NCI-H2107 treated with DMSO at 0.1 percent for 48 hours (cell line): ENCODE measurements at regions not wholly inside any gene's neighbourhood (a gene's known extent, or its start where the extent isn't known, plus 50 kb on each side); places are given as distances from the start of the nearest gene placed in this dataset.
"Not testable (repeated sequence)": the region's sequence is repeated elsewhere in the genome, so short reads cannot be mapped to it uniquely, and the experiment has no call there.

ENCODE experiments used
- DNase-seq: peaks from one replicate; lab custom pipeline; 2025; ENCODE audit not compliant: unreplicated experiment; lab: John Stamatoyannopoulos, UW

DNA sequence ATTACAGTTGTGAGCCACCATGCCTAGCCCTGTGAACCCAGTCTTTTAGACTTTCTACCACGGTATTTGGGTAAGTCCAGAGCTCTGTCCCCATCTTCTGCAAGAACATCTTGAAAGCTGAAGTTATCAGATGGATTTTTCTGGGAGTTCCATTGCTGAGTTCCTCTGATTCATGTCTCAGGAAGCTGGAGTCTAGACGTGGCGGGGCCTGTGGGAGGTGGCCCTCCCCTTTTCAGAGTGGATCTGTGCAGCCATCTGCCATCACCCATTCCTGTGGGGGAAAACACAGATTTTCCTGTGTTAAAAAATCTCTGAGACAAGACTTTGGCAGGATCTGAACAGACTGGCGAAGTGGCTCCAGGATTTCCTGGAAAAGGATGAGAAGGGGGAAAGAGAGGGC is 234.3 kb downstream of the NPIPA7 start:
- not testable (repeated sequence) for DNase-seq

- DNase-seq = not testable (repeated sequence)
These were observed 235.5 kb downstream of the NPIPA7 start for GRCh38 chr16:16614484-16614883.

- DNase-seq = not testable (repeated sequence)
These were observed 240.1 kb downstream of the NPIPA7 start for GRCh38 chr16:16618963-16619465.

GRCh38 chr16:16624367-16624766 is 245.4 kb downstream of the NPIPA7 start:
- DNase-seq = not testable (repeated sequence)

DNA sequence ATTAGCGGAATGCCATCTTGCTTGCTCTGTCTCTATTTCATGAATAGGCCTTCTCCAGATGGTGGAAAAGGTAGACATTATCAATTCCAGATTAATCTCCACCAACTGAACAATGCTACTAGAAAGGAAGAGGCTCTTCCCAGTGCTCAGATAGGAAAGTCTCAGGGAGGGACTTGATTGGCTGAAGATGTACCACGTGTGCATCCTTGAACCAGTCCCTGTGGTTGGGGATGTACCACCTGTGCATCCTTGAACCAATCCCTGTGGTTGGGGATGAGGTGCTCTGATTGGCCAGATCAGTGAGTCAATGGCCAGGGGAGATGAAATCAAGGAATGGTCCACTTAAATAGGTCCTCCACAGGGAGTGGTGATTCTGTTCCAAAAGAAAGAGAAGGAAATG is 246.2 kb downstream of the NPIPA7 start:
- DNase-seq = not testable (repeated sequence)

DNA sequence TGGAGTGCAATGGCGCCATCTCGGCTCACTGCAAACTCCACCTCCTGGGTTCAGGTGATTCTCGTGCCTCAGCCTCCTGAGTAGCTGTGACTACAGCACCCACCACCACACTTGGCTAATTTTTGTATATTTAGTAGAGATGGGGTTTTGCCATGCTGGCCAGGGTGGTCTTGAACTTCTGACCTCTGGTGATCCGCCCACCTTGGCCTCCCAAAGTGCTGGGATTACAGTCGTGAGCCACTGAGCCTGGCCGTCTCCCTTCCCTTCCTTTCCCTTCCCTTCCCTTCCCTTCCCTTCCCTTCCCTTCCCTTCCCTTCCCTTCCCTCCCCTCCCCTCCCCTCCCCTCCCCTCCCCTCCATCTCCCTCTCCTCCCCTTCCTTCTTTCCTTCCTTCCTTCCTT is 248.9 kb downstream of the NPIPA7 start:
- DNase-seq = not testable (repeated sequence)

GRCh38 chr16:16638231-16638630 is 259.3 kb downstream of the NPIPA7 start:
- not testable (repeated sequence) for DNase-seq

DNA sequence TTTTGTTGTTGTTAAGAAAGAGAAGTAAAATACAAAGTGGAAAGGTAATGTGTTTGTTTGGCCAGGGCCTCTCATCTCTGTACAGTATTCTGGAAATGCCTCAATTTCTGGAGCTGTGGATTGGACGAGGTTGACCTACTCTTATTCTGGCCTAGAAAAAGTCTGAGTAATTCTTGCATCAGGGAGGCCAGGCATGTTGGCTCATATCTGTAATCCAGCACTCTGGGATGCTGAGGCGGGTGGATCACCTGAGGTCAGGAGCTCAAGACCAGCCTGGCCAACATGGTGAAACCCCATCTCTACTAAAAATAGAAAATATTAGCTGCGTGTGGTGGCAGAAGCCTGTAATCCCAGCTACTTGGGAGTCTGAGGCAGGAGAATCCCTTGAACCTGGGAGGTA is 259.8 kb downstream of the NPIPA7 start:
- DNase-seq = not testable (repeated sequence)

DNA sequence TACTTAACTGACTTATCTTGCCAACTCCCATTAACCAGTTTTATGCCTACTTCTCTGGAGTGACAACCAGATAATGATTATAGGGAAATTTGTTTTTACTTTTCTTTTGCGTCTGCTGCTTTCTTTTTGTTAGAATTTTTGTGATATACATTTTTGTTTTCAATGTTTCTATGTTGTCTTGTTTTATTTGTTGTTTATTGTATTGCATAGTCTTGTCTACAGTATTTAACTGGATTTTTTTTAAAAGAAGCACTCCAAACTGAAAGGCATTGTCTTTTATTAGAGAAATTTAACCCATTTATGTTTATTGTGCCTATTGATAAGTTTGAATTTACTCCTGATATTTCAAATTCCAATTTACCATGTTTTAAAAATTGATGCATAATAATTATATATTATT is 264.9 kb downstream of the NPIPA7 start:
- not testable (repeated sequence) for DNase-seq

- not testable (repeated sequence) for DNase-seq
These were observed 269.1 kb downstream of the NPIPA7 start for GRCh38 chr16:16648002-16648401.

DNA sequence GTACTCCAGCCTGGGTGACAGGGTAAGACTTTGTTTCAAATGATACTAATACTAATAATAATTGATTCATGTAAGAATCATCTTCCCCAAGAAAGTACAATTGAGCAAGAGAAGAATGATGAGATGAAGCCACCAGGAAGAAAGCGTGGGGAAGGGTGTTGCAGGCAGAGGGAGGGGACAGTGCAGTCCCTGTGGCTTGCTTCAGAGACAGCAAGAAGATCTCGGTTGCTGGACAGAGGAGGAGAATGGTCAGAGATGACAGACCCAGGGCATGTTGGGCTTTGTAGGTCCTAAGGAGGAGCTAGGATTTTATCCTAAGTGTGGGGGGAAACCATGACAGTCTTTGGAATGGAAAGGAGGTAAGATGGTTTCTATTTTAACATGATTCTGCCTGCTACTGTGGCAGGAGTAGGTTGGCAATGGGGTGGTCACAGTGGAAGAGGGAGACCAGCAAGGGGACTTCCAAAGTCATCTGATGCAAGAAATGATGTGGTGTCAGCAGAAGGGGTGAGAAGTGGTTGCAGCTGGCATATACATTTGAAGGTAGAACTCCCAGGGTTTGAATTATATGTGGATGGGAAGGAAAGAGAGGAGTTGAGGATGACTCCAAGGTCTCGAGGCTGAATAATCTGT is 293.4 kb downstream of the NPIPA7 start:
- DNase-seq = not testable (repeated sequence)

- not testable (repeated sequence) for DNase-seq
These were observed 295.9 kb downstream of the NPIPA7 start for GRCh38 chr16:16674820-16675219.

DNA sequence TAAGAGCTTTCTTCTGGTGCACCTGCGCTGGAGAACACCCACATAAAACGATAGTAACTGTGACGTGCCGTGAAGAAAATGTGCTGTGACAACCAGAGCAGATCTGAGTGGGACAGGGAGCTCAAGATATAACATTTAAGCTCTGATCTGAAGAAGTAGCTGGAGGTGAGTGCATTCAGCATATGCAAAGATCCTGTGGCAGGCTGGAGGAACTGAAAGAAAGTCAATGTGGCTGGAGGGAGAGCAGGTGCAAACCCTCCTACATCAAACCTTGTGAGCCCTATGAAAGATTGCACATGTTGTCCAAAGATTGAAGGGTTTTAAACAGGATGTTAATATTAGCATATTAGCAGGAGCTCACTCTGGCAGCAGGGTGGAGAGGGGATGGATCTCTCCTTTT is 342.9 kb downstream of the NPIPA7 start:
- DNase-seq = not testable (repeated sequence)

- not testable (repeated sequence) for DNase-seq
These were observed 343.7 kb downstream of the NPIPA7 start for GRCh38 chr16:16722666-16723065.

DNA sequence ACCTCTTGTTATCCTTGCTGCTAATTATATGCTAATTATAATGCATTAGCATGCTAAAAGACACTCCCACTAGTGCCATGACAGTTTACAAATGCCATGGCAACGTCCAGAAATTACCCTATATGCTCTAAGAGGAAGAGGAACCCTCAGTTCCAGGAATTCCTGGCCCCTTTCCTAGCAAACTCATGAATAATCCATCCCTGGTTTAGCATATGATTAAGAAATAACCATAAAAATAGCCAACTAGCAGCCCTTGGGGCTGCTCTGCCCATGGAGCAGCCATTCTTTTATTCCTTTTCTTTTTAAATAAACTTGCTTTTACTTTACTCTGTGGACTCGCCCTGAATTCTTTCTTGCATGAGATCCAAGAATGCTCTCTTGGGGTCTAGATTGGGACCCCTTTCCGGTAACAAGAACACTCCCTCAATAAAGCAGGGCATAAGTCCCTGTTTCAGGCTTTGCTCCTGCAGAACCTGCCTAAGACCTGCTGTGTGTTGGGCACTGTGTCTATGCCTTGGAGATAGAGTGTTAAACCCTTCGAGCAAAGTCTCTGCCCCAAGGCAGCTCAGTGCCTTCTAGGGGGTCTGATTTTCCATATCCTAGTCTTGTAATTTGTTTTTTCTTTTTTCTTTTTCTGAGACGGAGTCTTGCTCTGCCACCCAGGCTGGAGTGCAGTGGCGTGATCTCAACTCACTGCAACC is 345.0 kb downstream of the NPIPA7 start:
- not testable (repeated sequence) for DNase-seq

DNA sequence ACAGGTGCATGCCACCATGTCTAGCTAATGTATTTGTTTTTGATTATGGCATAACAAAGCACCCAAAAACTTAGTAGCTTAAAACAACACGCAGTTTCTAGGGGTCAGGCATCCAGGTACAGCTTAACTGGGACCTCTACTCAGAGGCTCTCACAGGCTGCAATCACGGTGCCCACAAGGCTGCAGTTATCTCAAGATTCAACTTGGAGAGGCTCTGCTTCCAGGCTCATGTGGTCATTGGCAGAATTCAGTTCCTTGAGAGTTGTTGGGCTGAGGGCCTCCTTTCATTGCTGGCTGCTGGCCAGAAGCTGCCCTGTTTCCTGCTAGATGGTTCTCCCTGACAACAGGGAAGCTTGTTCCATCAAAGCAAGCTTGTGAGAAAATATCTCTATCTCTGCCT is 348.1 kb downstream of the NPIPA7 start:
- DNase-seq = not testable (repeated sequence)

DNA sequence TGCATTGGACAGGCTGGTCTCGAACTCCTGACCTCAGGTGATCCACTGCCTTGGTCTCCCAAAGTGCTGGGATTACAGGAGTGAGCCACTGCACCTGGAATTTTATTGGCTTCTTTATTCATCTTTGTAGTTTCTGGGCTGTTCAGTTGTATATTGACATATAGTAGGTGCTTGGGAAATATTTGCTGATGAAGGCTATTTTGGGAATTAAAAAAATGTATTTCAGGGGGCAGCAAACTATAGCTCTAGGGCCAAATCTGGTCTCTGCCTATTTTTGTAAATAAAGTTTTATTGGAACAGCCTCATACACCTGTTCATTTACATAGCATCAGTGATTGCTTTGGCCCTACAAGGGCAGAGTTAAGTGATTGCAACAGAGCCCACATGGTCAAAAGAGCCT is 363.6 kb downstream of the NPIPA7 start:
- not testable (repeated sequence) for DNase-seq

DNA sequence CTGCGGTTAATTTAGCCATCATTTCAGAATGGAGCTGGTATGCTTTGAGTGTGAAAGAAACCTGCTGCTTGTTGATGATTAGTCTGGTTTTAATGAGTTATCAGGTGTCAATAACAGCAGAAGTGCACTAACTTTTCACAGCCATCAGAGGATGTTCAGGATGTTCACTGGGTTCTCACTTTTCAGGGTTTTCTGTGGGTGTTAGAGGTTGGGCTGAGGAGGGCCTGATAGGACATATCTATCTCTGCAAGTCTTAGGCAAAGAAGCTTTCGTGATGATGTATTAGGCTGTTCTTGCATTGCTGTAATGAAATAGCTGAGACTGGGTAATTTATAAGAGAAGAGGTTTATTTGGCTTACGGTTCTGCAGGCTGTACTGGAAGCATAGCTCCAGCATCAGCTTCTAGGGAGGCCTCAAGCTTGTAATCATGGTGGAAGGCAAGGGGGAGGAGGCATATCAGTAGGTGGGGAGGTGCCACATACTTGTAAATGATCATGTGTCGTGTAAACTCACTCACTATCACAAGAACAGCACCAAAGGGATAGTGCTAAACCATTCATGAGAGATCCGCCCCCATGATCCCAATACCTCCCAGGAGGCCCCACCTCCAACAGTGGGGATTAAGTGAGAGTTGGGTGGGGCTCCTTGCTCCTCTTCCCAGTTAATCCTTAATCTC is 376.2 kb downstream of the NPIPA7 start:
- not testable (repeated sequence) for DNase-seq

DNA sequence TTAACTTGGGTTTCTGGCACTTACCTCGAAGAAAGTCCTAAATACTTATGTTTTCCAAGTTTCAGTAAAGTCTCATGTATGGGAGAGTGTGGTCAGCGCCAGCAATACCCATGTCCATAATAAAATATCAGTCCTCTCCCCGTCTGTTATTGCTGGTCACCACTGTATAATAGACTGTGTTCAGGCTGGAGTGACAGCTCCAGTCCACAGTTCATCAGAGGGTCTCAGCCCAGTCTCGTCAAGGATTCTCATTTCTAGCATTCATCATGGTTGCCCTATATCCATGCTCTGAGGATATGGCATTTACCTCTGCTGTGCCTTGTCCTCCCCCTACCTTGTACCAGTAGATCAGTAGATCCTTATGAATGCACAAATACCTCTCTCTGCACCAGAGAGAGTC is 384.5 kb downstream of the NPIPA7 start:
- DNase-seq = no peak

GRCh38 chr16:16770717-16771116 is 391.8 kb downstream of the NPIPA7 start:
- DNase-seq = not testable (repeated sequence)

DNA sequence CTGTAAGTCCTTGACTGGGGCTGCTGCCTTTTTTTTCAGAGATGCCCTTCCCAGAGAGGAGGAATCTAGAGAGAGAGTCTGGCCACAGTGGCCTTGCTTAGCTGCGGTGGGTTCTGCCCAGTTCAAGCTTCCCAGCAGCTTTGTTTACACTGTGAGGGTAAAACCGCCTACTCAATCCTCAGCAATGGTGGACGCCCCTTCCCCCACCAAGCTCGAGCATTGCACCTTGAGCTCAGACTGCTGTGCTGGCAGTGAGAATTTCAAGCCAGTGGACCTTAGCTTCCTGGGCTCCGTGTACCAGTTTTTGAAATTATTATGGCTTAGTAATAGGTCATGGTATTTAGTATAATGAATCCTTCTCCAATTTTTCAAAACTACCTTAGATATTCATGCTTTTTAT is 395.4 kb downstream of the NPIPA7 start:
- no peak for DNase-seq

- DNase-seq = no peak
These were observed 399.4 kb downstream of the NPIPA7 start for GRCh38 chr16:16778332-16778731.
